IMR-90 (cell line): ENCODE measurements at regions not wholly inside any gene's neighbourhood (a gene's known extent, or its start where the extent isn't known, plus 50 kb on each side); places are given as distances from the start of the nearest gene placed in this dataset.

Experiments
- ATAC-seq: fragments of 200-7000 bp; cut with Tn5 transposase; 2 replicates; pipeline ENCODE4 v1.9.1; 2020; ENCODE audit warnings: low read depth, mild to moderate bottlenecking, moderate library complexity
- BruUV-seq: library from RNA; stranded (reverse); fragments of 400-500 nt; replicated peaks from 2 replicates; lab custom pipeline; 2021; lab: Mats Ljungman, UMichigan
- CTCF ChIA-PET: fragments of 300-600 bp; formaldehyde crosslinking; extraction: SDS; loops from one replicate; lab custom pipeline; 2021; ENCODE audit warnings: antibody characterized with exemption; lab: Yijun Ruan, JAX
- POLR2A ChIA-PET: fragments of 300-600 bp; sonication (Branson Sonifier 250); formaldehyde crosslinking; loops from one replicate; lab custom pipeline; 2022; ENCODE audit warnings: antibody characterized with exemption; ENCODE audit not compliant: unreplicated experiment; lab: Charles Lee
- DNase-seq: peaks from one replicate; pipeline ENCODE4 v3.0.0; 2013
- H2AFZ ChIP-seq: replicated peaks from 2 replicates; pipeline ENCODE3; 2013; ENCODE audit warnings: low read length, mild to moderate bottlenecking; ENCODE audit not compliant: poor library complexity
- H2AK5ac ChIP-seq: 2 replicates; pipeline ENCODE4 v1.6.1; 2013; ENCODE audit warnings: low read depth, low read length, inconsistent platforms
- H2AK9ac ChIP-seq: replicated peaks from 2 replicates; pipeline ENCODE3; 2013; ENCODE audit warnings: mild to moderate bottlenecking, low read depth, low read length, moderate library complexity; ENCODE audit not compliant: poor library complexity
- H2BK120ac ChIP-seq: 2 replicates; pipeline ENCODE4 v1.6.1; 2013; ENCODE audit warnings: low read depth, low read length, inconsistent platforms
- H2BK15ac ChIP-seq: 3 replicates; pipeline ENCODE4 v1.6.1; 2013; ENCODE audit warnings: low read depth, low read length, inconsistent platforms
- H2BK20ac ChIP-seq: 2 replicates; pipeline ENCODE4 v1.6.1; 2013; ENCODE audit warnings: low read depth, mild to moderate bottlenecking, inconsistent platforms, low read length, moderate library complexity
- H2BK5ac ChIP-seq: 2 replicates; pipeline ENCODE4 v1.6.1; 2013; ENCODE audit warnings: mild to moderate bottlenecking, low read depth, low read length, inconsistent platforms; ENCODE audit not compliant: poor library complexity, severe bottlenecking
- H3K14ac ChIP-seq: replicated peaks from 2 replicates; pipeline ENCODE4 v1.6.1; 2013; ENCODE audit warnings: low read depth, low read length, inconsistent platforms
- H3K18ac ChIP-seq: 2 replicates; pipeline ENCODE4 v1.6.1; 2013; ENCODE audit warnings: low read depth, low read length, control low read depth
- H3K23ac ChIP-seq: 2 replicates; pipeline ENCODE4 v1.6.1; 2013; ENCODE audit warnings: low read depth, low read length, inconsistent platforms
- H3K27ac ChIP-seq: 2 replicates; pipeline ENCODE4 v1.5.1; 2013; ENCODE audit warnings: mild to moderate bottlenecking, control low read depth, low read length; ENCODE audit not compliant: insufficient read depth
- H3K27me3 ChIP-seq: 2 replicates; pipeline ENCODE4 v1.6.1; 2013; ENCODE audit warnings: low read length; ENCODE audit not compliant: control insufficient read depth, insufficient read depth
- H3K36me3 ChIP-seq: 2 replicates; pipeline ENCODE4 v1.6.1; 2013; ENCODE audit warnings: low read length, mixed read lengths; ENCODE audit not compliant: control insufficient read depth, insufficient read depth
- H3K4ac ChIP-seq: 2 replicates; pipeline ENCODE4 v1.6.1; 2013; ENCODE audit warnings: low read depth, low read length, inconsistent platforms
- H3K4me1 ChIP-seq: 2 replicates; pipeline ENCODE4 v1.6.1; 2013; ENCODE audit warnings: low read length, mixed read lengths; ENCODE audit not compliant: control insufficient read depth, insufficient read depth
- H3K4me2 ChIP-seq: 2 replicates; pipeline ENCODE4 v1.6.1; 2013; ENCODE audit warnings: low read depth, mild to moderate bottlenecking, control low read depth, low read length, moderate library complexity
- H3K4me3 ChIP-seq: 2 replicates; pipeline ENCODE4 v1.5.1; 2013; ENCODE audit warnings: low read depth, mild to moderate bottlenecking, control low read depth, low read length, moderate library complexity; ENCODE audit not compliant: insufficient read depth
- H3K56ac ChIP-seq: 2 replicates; pipeline ENCODE4 v1.6.1; 2013; ENCODE audit warnings: low read length, inconsistent platforms; ENCODE audit not compliant: insufficient read depth; ENCODE audit errors: extremely low read depth
- H3K79me1 ChIP-seq, 2 experiments: 2 replicates each; pipeline ENCODE4 v1.6.1; 2013; ENCODE audit warnings: low read length in 2 of 2, inconsistent platforms in 1 of 2, low read depth in 1 of 2
- H3K9ac ChIP-seq: 2 replicates; pipeline ENCODE4 v1.6.1; 2013; ENCODE audit warnings: low read depth, low read length, control low read depth
- H3K9me1 ChIP-seq: 2 replicates; pipeline ENCODE4 v1.6.1; 2013; ENCODE audit warnings: low read length, inconsistent platforms; ENCODE audit not compliant: insufficient read depth
- H3K9me3 ChIP-seq: 2 replicates; pipeline ENCODE4 v1.6.1; 2013; ENCODE audit warnings: low read length; ENCODE audit not compliant: control insufficient read depth, insufficient read depth
- H4K20me1 ChIP-seq: 2 replicates; pipeline ENCODE4 v1.6.1; 2013; ENCODE audit warnings: low read length, inconsistent platforms; ENCODE audit not compliant: insufficient read depth
- H4K5ac ChIP-seq: 2 replicates; pipeline ENCODE4 v1.6.1; 2013; ENCODE audit warnings: mild to moderate bottlenecking, low read depth, low read length, control low read depth
- H4K8ac ChIP-seq, 2 experiments: 2 replicates each; pipeline ENCODE4 v1.6.1; 2013; ENCODE audit warnings: low read depth in 2 of 2, low read length in 2 of 2, control low read depth in 1 of 2, inconsistent platforms in 1 of 2
- H4K91ac ChIP-seq: 2 replicates; pipeline ENCODE4 v1.6.1; 2013; ENCODE audit warnings: low read depth, low read length, inconsistent platforms; ENCODE audit not compliant: insufficient read depth
- BHLHE40 ChIP-seq: fragments of 150-350 bp; IDR thresholded peaks from 2 replicates; pipeline ENCODE4 v1.6.1; 2016; ENCODE audit warnings: mild to moderate bottlenecking, low read depth, low read length
- CEBPB ChIP-seq: IDR thresholded peaks from 2 replicates; pipeline ENCODE4 v1.6.1; 2012; ENCODE audit warnings: low read depth, low read length, improper control_type of control experiment
- CHD1 ChIP-seq: IDR thresholded peaks from 2 replicates; pipeline ENCODE4 v1.6.1; 2012; ENCODE audit warnings: low read depth, low read length, improper control_type of control experiment
- FOS ChIP-seq: fragments of 150-350 bp; IDR thresholded peaks from 2 replicates; pipeline ENCODE4 v1.6.1; 2016; ENCODE audit warnings: low read depth, low read length
- MAFK ChIP-seq: IDR thresholded peaks from 2 replicates; pipeline ENCODE4 v1.6.1; 2012; ENCODE audit warnings: low read depth, low read length, improper control_type of control experiment
- MAZ ChIP-seq: IDR thresholded peaks from 2 replicates; pipeline ENCODE4 v1.6.1; 2012; ENCODE audit warnings: low read depth, mild to moderate bottlenecking, low read length, improper control_type of control experiment, moderate library complexity, borderline replicate concordance
- MXI1 ChIP-seq: IDR thresholded peaks from 2 replicates; pipeline ENCODE4 v1.6.1; 2012; ENCODE audit warnings: low read depth, mild to moderate bottlenecking, low read length, moderate library complexity, borderline replicate concordance
- NFE2L2 ChIP-seq: fragments of 150-350 bp; IDR thresholded peaks from 2 replicates; pipeline ENCODE4 v1.6.1; 2016; ENCODE audit warnings: low read depth, mild to moderate bottlenecking, low read length
- POLR2A ChIP-seq: IDR thresholded peaks from 2 replicates; pipeline ENCODE4 v1.6.1; 2012; ENCODE audit warnings: mild to moderate bottlenecking, low read depth, low read length
- RAD21 ChIP-seq: IDR thresholded peaks from 2 replicates; pipeline ENCODE4 v1.6.1; 2012; ENCODE audit warnings: low read length, improper control_type of control experiment
- RCOR1 ChIP-seq: IDR thresholded peaks from 2 replicates; pipeline ENCODE4 v1.6.1; 2012; ENCODE audit warnings: mild to moderate bottlenecking, low read length, improper control_type of control experiment; ENCODE audit not compliant: insufficient replicate concordance
- RFX5 ChIP-seq: IDR thresholded peaks from 2 replicates; pipeline ENCODE4 v1.8.0; 2012; ENCODE audit warnings: low read depth, mild to moderate bottlenecking, low read length, moderate library complexity
- SMC3 ChIP-seq: fragments of 150-350 bp; IDR thresholded peaks from 2 replicates; pipeline ENCODE4 v1.6.1; 2016; ENCODE audit warnings: low read depth, mild to moderate bottlenecking, antibody characterized with exemption, low read length, moderate library complexity
- WGBS, 2 experiments: methylation state at CpG; one replicate each; pipeline versions ENCODE4 v1.1.5 to v1.1.7; 2013; ENCODE audit warnings: missing lambda C conversion rate in 2 of 2; ENCODE audit not compliant: insufficient read length in 1 of 2; ENCODE audit errors: extremely low coverage in 2 of 2; 5-methylcytosine and 5-hydroxymethylcytosine counted together
- dilution Hi-C: fragments of 300-500 bp; cut with HindIII; formaldehyde crosslinking; loops from one replicate; pipeline ENCODE4 v1.14.3; 2018; ENCODE audit warnings: low sequenced_read_pairs; ENCODE audit not compliant: unreplicated experiment
- in situ Hi-C: fragments of 300-500 bp; cut with MboI; formaldehyde crosslinking; loops from 3 replicates; pipeline ENCODE4 v1.14.3; 2019; ENCODE audit warnings: low sequenced_read_pairs, inconsistent platforms, mixed read lengths
- intact Hi-C: fragments of 100-400 bp; cut with micrococcal nuclease; formaldehyde crosslinking; loops from 2 replicates; pipeline ENCODE4 v1.10.0; 2022
- TF ChIP-seq, protein P1 (sequence below): conservative IDR thresholded peaks from 2 replicates; pipeline ENCODE4 v1.5.1; 2012; ENCODE audit warnings: mild to moderate bottlenecking, low read depth, low read length, improper control_type of control experiment
- TF ChIP-seq, protein P2 (sequence below): fragments of 150-350 bp; IDR thresholded peaks from 2 replicates; pipeline ENCODE4 v1.6.1; 2017; ENCODE audit warnings: mild to moderate bottlenecking, antibody characterized with exemption, low read length, low read depth
- TF ChIP-seq, protein P3 (sequence below): fragments of 150-350 bp; IDR thresholded peaks from 2 replicates; pipeline ENCODE4 v1.6.1; 2016; ENCODE audit warnings: low read depth, mild to moderate bottlenecking, low read length, moderate library complexity, borderline replicate concordance

DNA sequence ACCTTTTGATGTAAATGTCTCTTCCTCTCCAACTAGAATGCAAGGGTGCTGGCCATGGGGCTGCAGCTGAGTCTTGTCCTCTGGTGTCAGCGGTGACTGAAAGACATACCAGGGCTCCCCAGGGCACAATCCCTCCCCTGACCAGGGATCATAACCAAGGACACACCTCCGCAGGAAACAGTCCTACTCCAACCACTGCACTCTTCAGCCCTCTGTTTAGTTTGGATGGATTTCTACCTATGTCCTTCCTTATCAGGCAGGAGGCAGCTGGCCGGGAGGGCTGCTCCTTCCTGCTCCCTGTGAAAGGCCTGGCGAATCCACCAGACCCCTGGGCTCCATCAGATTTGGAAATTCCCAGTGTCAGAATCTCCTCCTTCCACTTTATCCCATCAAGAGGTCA, 185.2 kb upstream of the ID2 start:
- H2BK15ac ChIP-seq = no peak overlapping the region
- no peak overlapping the region for H3K27ac ChIP-seq
- no peak overlapping the region for H2AK5ac ChIP-seq
- dilution Hi-C loops (no loop called here), in situ Hi-C loops (no loop called here), intact Hi-C loops (no loop called here)
- H3K9ac ChIP-seq = no peak overlapping the region
- BruUV-seq = no TSS peak
- 70% methylated on average over 2 of the region's 4 CpGs; no CpG with 5 or more reads in 1 of the 2 experiments for WGBS, 2 experiments
- no peaks in the 10 kb centered on the region; the same call in 1 of the 2 replicates for H3K4me1 ChIP-seq
- ChIA-PET POLR2A (no interaction called here), CTCF (no interaction called here)
- no peak overlapping the region for H2AFZ ChIP-seq
- H3K9me1 ChIP-seq = no peaks in the 10 kb centered on the region
- no peak overlapping the region for H4K5ac ChIP-seq
- peaks cover 3% of the 10 kb centered on the region for H3K27me3 ChIP-seq
- H4K91ac ChIP-seq = no peak overlapping the region
- H4K20me1 ChIP-seq = no peaks in the 10 kb centered on the region
- H2BK120ac ChIP-seq = no peak overlapping the region
- no peak overlapping the region for H2AK9ac ChIP-seq
- no peak overlapping the region for H3K4ac ChIP-seq
- H3K56ac ChIP-seq = no peak overlapping the region
- no peak overlapping the region for H3K18ac ChIP-seq
- ATAC-seq (no peak), DNase-seq (no peak)
- no peak overlapping the region for H3K4me2 ChIP-seq
- H2BK5ac ChIP-seq = no peak overlapping the region
- no peak overlapping the region for H2BK20ac ChIP-seq
- H3K14ac ChIP-seq = no peak overlapping the region
- no peak overlapping the region for H4K8ac ChIP-seq
- no peak for TF ChIP-seq BHLHE40
- no peak for TF ChIP-seq CEBPB
- TF ChIP-seq RCOR1 = no peak
- no peak for TF ChIP-seq NFE2L2
- no peak for TF ChIP-seq MAZ
- TF ChIP-seq MAFK = no peak
- no peak for TF ChIP-seq CHD1
- TF ChIP-seq, protein P1, sequence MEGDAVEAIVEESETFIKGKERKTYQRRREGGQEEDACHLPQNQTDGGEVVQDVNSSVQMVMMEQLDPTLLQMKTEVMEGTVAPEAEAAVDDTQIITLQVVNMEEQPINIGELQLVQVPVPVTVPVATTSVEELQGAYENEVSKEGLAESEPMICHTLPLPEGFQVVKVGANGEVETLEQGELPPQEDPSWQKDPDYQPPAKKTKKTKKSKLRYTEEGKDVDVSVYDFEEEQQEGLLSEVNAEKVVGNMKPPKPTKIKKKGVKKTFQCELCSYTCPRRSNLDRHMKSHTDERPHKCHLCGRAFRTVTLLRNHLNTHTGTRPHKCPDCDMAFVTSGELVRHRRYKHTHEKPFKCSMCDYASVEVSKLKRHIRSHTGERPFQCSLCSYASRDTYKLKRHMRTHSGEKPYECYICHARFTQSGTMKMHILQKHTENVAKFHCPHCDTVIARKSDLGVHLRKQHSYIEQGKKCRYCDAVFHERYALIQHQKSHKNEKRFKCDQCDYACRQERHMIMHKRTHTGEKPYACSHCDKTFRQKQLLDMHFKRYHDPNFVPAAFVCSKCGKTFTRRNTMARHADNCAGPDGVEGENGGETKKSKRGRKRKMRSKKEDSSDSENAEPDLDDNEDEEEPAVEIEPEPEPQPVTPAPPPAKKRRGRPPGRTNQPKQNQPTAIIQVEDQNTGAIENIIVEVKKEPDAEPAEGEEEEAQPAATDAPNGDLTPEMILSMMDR = no peak
- TF ChIP-seq SMC3 = no peak
- TF ChIP-seq, protein P2, sequence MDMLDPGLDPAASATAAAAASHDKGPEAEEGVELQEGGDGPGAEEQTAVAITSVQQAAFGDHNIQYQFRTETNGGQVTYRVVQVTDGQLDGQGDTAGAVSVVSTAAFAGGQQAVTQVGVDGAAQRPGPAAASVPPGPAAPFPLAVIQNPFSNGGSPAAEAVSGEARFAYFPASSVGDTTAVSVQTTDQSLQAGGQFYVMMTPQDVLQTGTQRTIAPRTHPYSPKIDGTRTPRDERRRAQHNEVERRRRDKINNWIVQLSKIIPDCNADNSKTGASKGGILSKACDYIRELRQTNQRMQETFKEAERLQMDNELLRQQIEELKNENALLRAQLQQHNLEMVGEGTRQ = no peak
- no peak for TF ChIP-seq FOS
- TF ChIP-seq, protein P3, sequence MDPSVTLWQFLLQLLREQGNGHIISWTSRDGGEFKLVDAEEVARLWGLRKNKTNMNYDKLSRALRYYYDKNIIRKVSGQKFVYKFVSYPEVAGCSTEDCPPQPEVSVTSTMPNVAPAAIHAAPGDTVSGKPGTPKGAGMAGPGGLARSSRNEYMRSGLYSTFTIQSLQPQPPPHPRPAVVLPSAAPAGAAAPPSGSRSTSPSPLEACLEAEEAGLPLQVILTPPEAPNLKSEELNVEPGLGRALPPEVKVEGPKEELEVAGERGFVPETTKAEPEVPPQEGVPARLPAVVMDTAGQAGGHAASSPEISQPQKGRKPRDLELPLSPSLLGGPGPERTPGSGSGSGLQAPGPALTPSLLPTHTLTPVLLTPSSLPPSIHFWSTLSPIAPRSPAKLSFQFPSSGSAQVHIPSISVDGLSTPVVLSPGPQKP = no peak
- TF ChIP-seq MXI1 = no peak
- TF ChIP-seq RAD21 = no peak
- no peak for TF ChIP-seq RFX5
- no peak for TF ChIP-seq POLR2A
- no peaks in the 10 kb centered on the region for H3K9me3 ChIP-seq
- H3K4me3 ChIP-seq = no peak overlapping the region
- no peaks in the 10 kb centered on the region for H3K36me3 ChIP-seq
- no peak overlapping the region for H3K23ac ChIP-seq
- no peaks in the 10 kb centered on the region for H3K79me1 ChIP-seq
